ENCODE measurements at regions not wholly inside any gene's neighbourhood (a gene's known extent, or its start where the extent isn't known, plus 50 kb on each side); places are given as distances from the start of the nearest gene placed in this dataset.

DNA sequence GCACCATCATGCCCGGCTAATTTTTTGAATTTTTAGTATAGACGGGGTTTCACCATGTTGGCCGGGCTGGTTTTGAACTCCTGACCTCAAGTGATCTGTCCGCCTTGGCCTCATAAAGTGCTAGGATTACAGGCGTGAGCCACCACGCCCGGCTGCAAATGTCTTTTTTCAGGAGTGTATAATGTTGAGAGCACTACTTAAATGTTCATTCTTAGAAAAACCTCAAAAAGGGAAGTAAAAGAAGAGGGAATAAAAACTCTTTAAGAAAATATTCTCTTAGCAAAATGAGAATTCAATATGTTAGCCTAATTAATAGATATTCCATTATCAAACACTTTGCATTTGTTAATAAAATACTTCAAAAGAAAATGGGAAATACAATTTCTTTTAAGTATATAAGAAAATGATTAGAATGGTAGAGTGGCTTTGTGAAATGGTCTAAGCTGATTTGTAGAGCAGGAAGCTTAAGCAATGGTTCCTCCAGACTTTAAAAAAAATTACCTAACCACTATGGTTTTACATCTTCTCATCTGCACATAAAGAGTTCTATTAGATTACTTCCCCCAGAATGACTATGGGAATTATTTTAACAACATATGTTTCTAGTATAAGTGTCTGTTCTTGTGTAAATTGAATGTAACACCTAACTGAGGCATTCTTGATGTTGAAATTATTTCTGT is 226.7 kb upstream of the ALCAM start:
- TF ChIP-seq, protein P1, sequence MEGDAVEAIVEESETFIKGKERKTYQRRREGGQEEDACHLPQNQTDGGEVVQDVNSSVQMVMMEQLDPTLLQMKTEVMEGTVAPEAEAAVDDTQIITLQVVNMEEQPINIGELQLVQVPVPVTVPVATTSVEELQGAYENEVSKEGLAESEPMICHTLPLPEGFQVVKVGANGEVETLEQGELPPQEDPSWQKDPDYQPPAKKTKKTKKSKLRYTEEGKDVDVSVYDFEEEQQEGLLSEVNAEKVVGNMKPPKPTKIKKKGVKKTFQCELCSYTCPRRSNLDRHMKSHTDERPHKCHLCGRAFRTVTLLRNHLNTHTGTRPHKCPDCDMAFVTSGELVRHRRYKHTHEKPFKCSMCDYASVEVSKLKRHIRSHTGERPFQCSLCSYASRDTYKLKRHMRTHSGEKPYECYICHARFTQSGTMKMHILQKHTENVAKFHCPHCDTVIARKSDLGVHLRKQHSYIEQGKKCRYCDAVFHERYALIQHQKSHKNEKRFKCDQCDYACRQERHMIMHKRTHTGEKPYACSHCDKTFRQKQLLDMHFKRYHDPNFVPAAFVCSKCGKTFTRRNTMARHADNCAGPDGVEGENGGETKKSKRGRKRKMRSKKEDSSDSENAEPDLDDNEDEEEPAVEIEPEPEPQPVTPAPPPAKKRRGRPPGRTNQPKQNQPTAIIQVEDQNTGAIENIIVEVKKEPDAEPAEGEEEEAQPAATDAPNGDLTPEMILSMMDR (IDR thresholded peaks at IDR 0.05): no peak
- TF ChIP-seq POLR2A (IDR thresholded peaks at IDR 0.05): no peak
- no peak for TF ChIP-seq EP300 (IDR thresholded peaks at IDR 0.05)

Data from sigmoid colon (tissue), 4 donors.